ENCODE measurements at regions not wholly inside any gene's neighbourhood (a gene's known extent, or its start where the extent isn't known, plus 50 kb on each side); places are given as distances from the start of the nearest gene placed in this dataset.

- no peak for TF ChIP-seq CTCF (IDR thresholded peaks at IDR 0.05)
- no peak for TF ChIP-seq POLR2A (IDR thresholded peaks at IDR 0.05)
Observed at GRCh38 chr2:59720296-59720866, 833.1 kb downstream of the BCL11A start.

All from Peyer's patch (tissue), 4 donors.